NB4 (cell line): ENCODE measurements at regions not wholly inside any gene's neighbourhood (a gene's known extent, or its start where the extent isn't known, plus 50 kb on each side); places are given as distances from the start of the nearest gene placed in this dataset.

Experiments
- MYC ChIP-seq: IDR thresholded peaks from 2 replicates; pipeline ENCODE4 v1.6.1; 2011; ENCODE audit warnings: low read depth, low read length
- POLR2A ChIP-seq: IDR thresholded peaks from 2 replicates; pipeline ENCODE4 v1.6.1; 2011; ENCODE audit warnings: mild to moderate bottlenecking; ENCODE audit not compliant: insufficient read length; ENCODE audit errors: extremely low read depth
- TF ChIP-seq, protein P1 (sequence below): IDR thresholded peaks from one replicate; pipeline ENCODE4 v1.5.1; 2012; ENCODE audit warnings: low read depth, low read length
- TF ChIP-seq, protein P2 (sequence below): IDR thresholded peaks from 2 replicates; pipeline ENCODE4 v1.6.1; 2011; ENCODE audit warnings: low read depth, low read length

DNA sequence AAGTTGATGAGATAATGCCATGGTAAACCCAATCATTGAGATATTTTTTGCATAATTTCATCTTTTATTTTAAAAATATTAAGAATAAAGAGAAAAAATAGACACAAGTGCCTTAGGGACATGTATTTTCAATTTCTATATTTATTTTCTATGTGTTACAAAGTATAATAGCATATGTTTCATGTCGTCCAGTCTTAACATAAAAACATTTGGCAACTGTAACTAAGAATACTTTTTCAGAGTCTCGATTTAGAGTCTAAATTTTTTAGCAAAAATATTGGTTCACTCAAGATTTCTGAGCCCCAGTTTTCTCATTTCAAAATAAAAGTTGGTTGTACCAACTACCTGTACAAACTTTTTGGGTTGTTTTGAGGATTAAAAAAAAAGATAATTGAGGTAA, 511.4 kb upstream of the ZNF385D start:
- TF ChIP-seq POLR2A (no peak), MYC (no peak)
- TF ChIP-seq, protein P1, sequence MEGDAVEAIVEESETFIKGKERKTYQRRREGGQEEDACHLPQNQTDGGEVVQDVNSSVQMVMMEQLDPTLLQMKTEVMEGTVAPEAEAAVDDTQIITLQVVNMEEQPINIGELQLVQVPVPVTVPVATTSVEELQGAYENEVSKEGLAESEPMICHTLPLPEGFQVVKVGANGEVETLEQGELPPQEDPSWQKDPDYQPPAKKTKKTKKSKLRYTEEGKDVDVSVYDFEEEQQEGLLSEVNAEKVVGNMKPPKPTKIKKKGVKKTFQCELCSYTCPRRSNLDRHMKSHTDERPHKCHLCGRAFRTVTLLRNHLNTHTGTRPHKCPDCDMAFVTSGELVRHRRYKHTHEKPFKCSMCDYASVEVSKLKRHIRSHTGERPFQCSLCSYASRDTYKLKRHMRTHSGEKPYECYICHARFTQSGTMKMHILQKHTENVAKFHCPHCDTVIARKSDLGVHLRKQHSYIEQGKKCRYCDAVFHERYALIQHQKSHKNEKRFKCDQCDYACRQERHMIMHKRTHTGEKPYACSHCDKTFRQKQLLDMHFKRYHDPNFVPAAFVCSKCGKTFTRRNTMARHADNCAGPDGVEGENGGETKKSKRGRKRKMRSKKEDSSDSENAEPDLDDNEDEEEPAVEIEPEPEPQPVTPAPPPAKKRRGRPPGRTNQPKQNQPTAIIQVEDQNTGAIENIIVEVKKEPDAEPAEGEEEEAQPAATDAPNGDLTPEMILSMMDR = no peak
- TF ChIP-seq, protein P2, sequence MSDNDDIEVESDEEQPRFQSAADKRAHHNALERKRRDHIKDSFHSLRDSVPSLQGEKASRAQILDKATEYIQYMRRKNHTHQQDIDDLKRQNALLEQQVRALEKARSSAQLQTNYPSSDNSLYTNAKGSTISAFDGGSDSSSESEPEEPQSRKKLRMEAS = no peak
